Hepatocyte (in vitro differentiated cells): ENCODE measurements at regions not wholly inside any gene's neighbourhood (a gene's known extent, or its start where the extent isn't known, plus 50 kb on each side); places are given as distances from the start of the nearest gene placed in this dataset.

ENCODE experiments used
- CTCF ChIP-seq: fragments of 200-600 bp; sonication (generic); IDR thresholded peaks from 2 replicates; pipeline ENCODE4 v1.5.1; 2016; ENCODE audit warnings: antibody characterized with exemption, mild to moderate bottlenecking; ENCODE audit not compliant: poor library complexity
- EZH2phosphoT487 ChIP-seq: fragments of 200-600 bp; sonication (generic); IDR thresholded peaks from one replicate; pipeline ENCODE4 v1.6.1; 2018; ENCODE audit warnings: antibody characterized with exemption, mild to moderate bottlenecking, low read depth, moderate library complexity; ENCODE audit not compliant: unreplicated experiment, severe bottlenecking

GRCh38 chr12:19674437-19674836 is 235.1 kb downstream of the AEBP2 start:
- TF ChIP-seq CTCF (no peak), EZH2phosphoT487 (no peak)
